ENCODE measurements at regions not wholly inside any gene's neighbourhood (a gene's known extent, or its start where the extent isn't known, plus 50 kb on each side); places are given as distances from the start of the nearest gene placed in this dataset.
A peak's percentile ranks its signal among the peaks of the same experiment; 100 is the strongest.

- Mint-ChIP-seq H3K4me3 (no peak overlapping the region), H3K9me3 (peaks cover 16% of the 10 kb centered on the region), H3K4me1 (peaks cover 6% of the 10 kb centered on the region), H3K27me3 (ENCODE audit: insufficient read depth, low read depth) (peaks cover 2% of the 10 kb centered on the region), H3K27ac (no peak overlapping the region), H3K36me3 (no peaks in the 10 kb centered on the region)
- Histone ChIP-seq H3K4me3 (no peak overlapping the region), H3K4me1 (peaks cover 17% of the 10 kb centered on the region), H3K27me3 (no peaks in the 10 kb centered on the region), H4K20me1 (ENCODE audit: low read depth) (no peaks in the 10 kb centered on the region), H3K27ac (no peak overlapping the region), H3K36me3 (no peaks in the 10 kb centered on the region), H3K9ac (no peak overlapping the region), H3F3A (ENCODE audit: low read depth) (peaks cover 6% of the 10 kb centered on the region), H3K4me2 (no peak overlapping the region), H2AFZ (replicated peaks) (no peak overlapping the region), H3K9me3 (ENCODE audit: low read depth) (no peaks in the 10 kb centered on the region), H3K79me2 (ENCODE audit: low read depth) (no peaks in the 10 kb centered on the region)
- TF ChIP-seq EZH2phosphoT487 (IDR thresholded peaks at IDR 0.05) (no peak), CTCF (IDR thresholded peaks at IDR 0.05) (no peak), EZH2 (IDR thresholded peaks at IDR 0.05) (no peak)
- DNase-seq (ENCODE audit: low spot score): no peak
These were observed 101.9 kb downstream of the TMPRSS5 start for GRCh38 chr11:113604186-113604585.

- no peak for DNase-seq (ENCODE audit: low spot score)
- no peak overlapping the region for H3K27ac ChIP-seq
- H2AFZ ChIP-seq (replicated peaks): no peak overlapping the region
- no peak overlapping the region for H3K9ac ChIP-seq
- H3K4me3 Mint-ChIP-seq: no peak overlapping the region
- peaks cover 16% of the 10 kb centered on the region for H3K9me3 Mint-ChIP-seq
- H3K36me3 Mint-ChIP-seq: no peaks in the 10 kb centered on the region
- H3K4me1 Mint-ChIP-seq: peaks cover 6% of the 10 kb centered on the region
- H3K9me3 ChIP-seq (ENCODE audit: low read depth): no peaks in the 10 kb centered on the region
- H3K27ac Mint-ChIP-seq: no peak overlapping the region
- H3K27me3 ChIP-seq: no peaks in the 10 kb centered on the region
- TF ChIP-seq EZH2 (IDR thresholded peaks at IDR 0.05): no peak
- no peak for TF ChIP-seq CTCF (IDR thresholded peaks at IDR 0.05)
- TF ChIP-seq EZH2phosphoT487 (IDR thresholded peaks at IDR 0.05): no peak
- peaks cover 6% of the 10 kb centered on the region for H3F3A ChIP-seq (ENCODE audit: low read depth)
- no peaks in the 10 kb centered on the region for H4K20me1 ChIP-seq (ENCODE audit: low read depth)
- peaks cover 2% of the 10 kb centered on the region for H3K27me3 Mint-ChIP-seq (ENCODE audit: insufficient read depth, low read depth)
- no peak overlapping the region for H3K4me2 ChIP-seq
- no peak overlapping the region for H3K4me3 ChIP-seq
- H3K4me1 ChIP-seq: peaks cover 24% of the 10 kb centered on the region
- no peaks in the 10 kb centered on the region for H3K36me3 ChIP-seq
- no peaks in the 10 kb centered on the region for H3K79me2 ChIP-seq (ENCODE audit: low read depth)
These were observed 102.6 kb downstream of the TMPRSS5 start for GRCh38 chr11:113603277-113604059.

GRCh38 chr11:113602483-113602882 lies 103.6 kb downstream of the TMPRSS5 start:
- peaks cover 16% of the 10 kb centered on the region for H3K9me3 Mint-ChIP-seq
- no peak overlapping the region for H3K4me3 Mint-ChIP-seq
- no peaks in the 10 kb centered on the region for H3K36me3 Mint-ChIP-seq
- H3K4me1 Mint-ChIP-seq: peaks cover 6% of the 10 kb centered on the region
- Histone ChIP-seq H3K4me1 (peaks cover 24% of the 10 kb centered on the region), H3K27me3 (no peaks in the 10 kb centered on the region), H3K79me2 (ENCODE audit: low read depth) (no peaks in the 10 kb centered on the region), H3K4me2 (peak overlapping the region; percentile 28), H3K9me3 (ENCODE audit: low read depth) (no peaks in the 10 kb centered on the region), H3K27ac (peak overlapping the region; percentile 54), H2AFZ (replicated peaks) (peak overlapping the region; percentile 18), H3K36me3 (no peaks in the 10 kb centered on the region), H4K20me1 (ENCODE audit: low read depth) (no peaks in the 10 kb centered on the region), H3K4me3 (no peak overlapping the region), H3K9ac (no peak overlapping the region), H3F3A (ENCODE audit: low read depth) (peaks cover 6% of the 10 kb centered on the region)
- DNase-seq (ENCODE audit: low spot score): no peak
- TF ChIP-seq CTCF (IDR thresholded peaks at IDR 0.05): no peak
- TF ChIP-seq EZH2 (IDR thresholded peaks at IDR 0.05): no peak
- TF ChIP-seq EZH2phosphoT487 (IDR thresholded peaks at IDR 0.05): no peak
- peaks cover 2% of the 10 kb centered on the region for H3K27me3 Mint-ChIP-seq (ENCODE audit: insufficient read depth, low read depth)
- H3K27ac Mint-ChIP-seq: no peak overlapping the region

Measured in neural progenitor cell (in vitro differentiated cells).